ENCODE measurements at regions not wholly inside any gene's neighbourhood (a gene's known extent, or its start where the extent isn't known, plus 50 kb on each side); places are given as distances from the start of the nearest gene placed in this dataset.

DNA sequence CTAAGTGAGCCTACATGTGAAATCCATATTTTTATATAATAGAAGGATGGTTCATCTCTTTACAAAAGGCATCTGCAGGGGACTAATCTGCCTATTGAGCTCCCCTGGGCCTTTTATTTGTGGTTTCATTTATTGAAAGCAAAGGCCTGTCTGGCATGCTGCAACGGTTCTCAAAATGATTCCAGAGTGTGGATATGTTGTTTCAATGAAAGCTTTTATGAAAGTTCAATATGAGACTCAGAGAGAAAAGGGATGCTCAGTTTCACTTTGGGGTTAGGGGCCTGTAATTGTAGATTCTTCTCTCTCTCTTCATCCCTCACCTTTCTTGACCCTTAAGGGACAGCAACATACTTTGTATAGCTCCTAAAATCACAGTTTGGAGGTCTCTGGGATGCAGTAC lies 204.2 kb upstream of the CASK start:
- TF ChIP-seq, protein P1, sequence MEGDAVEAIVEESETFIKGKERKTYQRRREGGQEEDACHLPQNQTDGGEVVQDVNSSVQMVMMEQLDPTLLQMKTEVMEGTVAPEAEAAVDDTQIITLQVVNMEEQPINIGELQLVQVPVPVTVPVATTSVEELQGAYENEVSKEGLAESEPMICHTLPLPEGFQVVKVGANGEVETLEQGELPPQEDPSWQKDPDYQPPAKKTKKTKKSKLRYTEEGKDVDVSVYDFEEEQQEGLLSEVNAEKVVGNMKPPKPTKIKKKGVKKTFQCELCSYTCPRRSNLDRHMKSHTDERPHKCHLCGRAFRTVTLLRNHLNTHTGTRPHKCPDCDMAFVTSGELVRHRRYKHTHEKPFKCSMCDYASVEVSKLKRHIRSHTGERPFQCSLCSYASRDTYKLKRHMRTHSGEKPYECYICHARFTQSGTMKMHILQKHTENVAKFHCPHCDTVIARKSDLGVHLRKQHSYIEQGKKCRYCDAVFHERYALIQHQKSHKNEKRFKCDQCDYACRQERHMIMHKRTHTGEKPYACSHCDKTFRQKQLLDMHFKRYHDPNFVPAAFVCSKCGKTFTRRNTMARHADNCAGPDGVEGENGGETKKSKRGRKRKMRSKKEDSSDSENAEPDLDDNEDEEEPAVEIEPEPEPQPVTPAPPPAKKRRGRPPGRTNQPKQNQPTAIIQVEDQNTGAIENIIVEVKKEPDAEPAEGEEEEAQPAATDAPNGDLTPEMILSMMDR (conservative IDR thresholded peaks at IDR 0.05; ENCODE audit: low read length): no peak
- TF ChIP-seq EZH2phosphoT487 (IDR thresholded peaks at IDR 0.05; ENCODE audit: borderline replicate concordance): no peak

Measured in Loucy (cell line).